ENCODE measurements at regions not wholly inside any gene's neighbourhood (a gene's known extent, or its start where the extent isn't known, plus 50 kb on each side); places are given as distances from the start of the nearest gene placed in this dataset.

GRCh38 chr6:82063574-82063973 lies 184.0 kb downstream of the IBTK start:
- TF ChIP-seq CTCF (IDR thresholded peaks at IDR 0.05; ENCODE audit: borderline replicate concordance, extremely low read depth, low read length, poor library complexity, severe bottlenecking) (no peak), EZH2 (IDR thresholded peaks at IDR 0.05; ENCODE audit: borderline replicate concordance, low read depth, low read length, severe bottlenecking) (no peak)

Measured in DND-41 (cell line).